Mesothelial cell of epicardium (in vitro differentiated cells): ENCODE measurements at regions not wholly inside any gene's neighbourhood (a gene's known extent, or its start where the extent isn't known, plus 50 kb on each side); places are given as distances from the start of the nearest gene placed in this dataset.

Experiments used
- DNase-seq, 2 experiments: peaks; one replicate each; pipeline ENCODE4 v3.0.0; 2021; ENCODE audit warnings: low spot score in 2 of 2; ENCODE audit not compliant: unreplicated experiment in 2 of 2
- H3K27ac Mint-ChIP-seq: 2 replicates; pipeline ENCODE4 v1.8.0; 2021; ENCODE audit warnings: mixed read lengths
- H3K27me3 Mint-ChIP-seq: 2 replicates; pipeline ENCODE4 v1.8.0; 2021; ENCODE audit warnings: low read depth, mixed read lengths
- H3K36me3 Mint-ChIP-seq: 2 replicates; pipeline ENCODE4 v1.8.0; 2021; ENCODE audit warnings: mixed read lengths
- H3K4me1 Mint-ChIP-seq: 2 replicates; pipeline ENCODE4 v1.8.0; 2021; ENCODE audit warnings: mixed read lengths
- H3K4me3 Mint-ChIP-seq: 2 replicates; pipeline ENCODE4 v1.8.0; 2021; ENCODE audit warnings: mild to moderate bottlenecking, moderate library complexity, mixed read lengths
- H3K9me3 Mint-ChIP-seq: 2 replicates; pipeline ENCODE4 v1.8.0; 2021; ENCODE audit warnings: mixed read lengths
- TF ChIP-seq, protein P1 (sequence below): fragments of 200-600 bp; sonication (generic); IDR thresholded peaks from one replicate; pipeline ENCODE4 v1.5.0; 2021; ENCODE audit warnings: antibody characterized with exemption; ENCODE audit not compliant: unreplicated experiment

DNA sequence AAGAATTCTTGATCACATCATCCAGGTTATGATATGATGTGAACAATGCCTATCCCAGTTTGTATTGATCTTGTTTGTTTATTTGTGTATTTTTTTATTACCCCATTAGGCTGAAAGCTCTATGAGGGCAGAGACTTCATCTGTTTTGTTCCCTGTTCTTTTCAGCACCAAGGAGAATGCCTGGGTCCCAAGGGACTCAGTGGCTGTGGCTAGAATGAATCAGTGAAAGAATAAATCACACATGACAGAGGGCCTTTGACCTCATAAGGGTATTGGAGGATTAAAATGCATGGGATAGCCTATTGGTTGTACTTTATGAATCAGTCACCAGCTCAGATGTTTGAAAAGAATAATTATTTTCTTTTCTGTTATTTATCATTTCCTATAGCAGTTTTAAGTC lies 292.2 kb downstream of the GAS1 start:
- Mint-ChIP-seq H3K9me3 (peaks cover 10% of the 10 kb centered on the region), H3K27ac (no peak overlapping the region), H3K36me3 (no peaks in the 10 kb centered on the region), H3K27me3 (peaks cover 5% of the 10 kb centered on the region), H3K4me3 (no peak overlapping the region), H3K4me1 (peaks cover 8% of the 10 kb centered on the region)
- TF ChIP-seq, protein P1, sequence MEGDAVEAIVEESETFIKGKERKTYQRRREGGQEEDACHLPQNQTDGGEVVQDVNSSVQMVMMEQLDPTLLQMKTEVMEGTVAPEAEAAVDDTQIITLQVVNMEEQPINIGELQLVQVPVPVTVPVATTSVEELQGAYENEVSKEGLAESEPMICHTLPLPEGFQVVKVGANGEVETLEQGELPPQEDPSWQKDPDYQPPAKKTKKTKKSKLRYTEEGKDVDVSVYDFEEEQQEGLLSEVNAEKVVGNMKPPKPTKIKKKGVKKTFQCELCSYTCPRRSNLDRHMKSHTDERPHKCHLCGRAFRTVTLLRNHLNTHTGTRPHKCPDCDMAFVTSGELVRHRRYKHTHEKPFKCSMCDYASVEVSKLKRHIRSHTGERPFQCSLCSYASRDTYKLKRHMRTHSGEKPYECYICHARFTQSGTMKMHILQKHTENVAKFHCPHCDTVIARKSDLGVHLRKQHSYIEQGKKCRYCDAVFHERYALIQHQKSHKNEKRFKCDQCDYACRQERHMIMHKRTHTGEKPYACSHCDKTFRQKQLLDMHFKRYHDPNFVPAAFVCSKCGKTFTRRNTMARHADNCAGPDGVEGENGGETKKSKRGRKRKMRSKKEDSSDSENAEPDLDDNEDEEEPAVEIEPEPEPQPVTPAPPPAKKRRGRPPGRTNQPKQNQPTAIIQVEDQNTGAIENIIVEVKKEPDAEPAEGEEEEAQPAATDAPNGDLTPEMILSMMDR, result no peak
- no peak for DNase-seq

DNA sequence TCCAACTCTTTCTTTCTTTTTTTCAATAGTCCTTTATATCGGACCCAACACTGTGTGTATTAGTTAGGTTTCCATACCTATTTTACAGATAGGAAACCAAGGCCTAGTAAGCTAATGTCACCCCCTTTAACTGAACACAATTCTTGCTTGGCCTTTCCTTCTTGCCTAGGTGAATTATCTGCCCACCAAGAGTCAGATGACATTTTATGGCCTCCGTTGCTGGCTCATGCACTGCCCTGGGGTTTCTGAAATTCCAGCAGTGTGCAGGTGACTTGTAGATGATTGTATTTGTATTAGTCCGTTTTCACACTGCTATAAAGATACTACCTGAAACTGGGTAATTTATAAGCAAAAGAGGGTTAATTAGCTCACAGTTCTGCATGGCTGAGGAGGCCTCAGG lies 293.8 kb downstream of the GAS1 start:
- DNase-seq, result no peak
- Mint-ChIP-seq H3K27me3 (peaks cover 5% of the 10 kb centered on the region), H3K36me3 (no peaks in the 10 kb centered on the region), H3K4me3 (no peak overlapping the region), H3K27ac (no peak overlapping the region), H3K9me3 (peaks cover 10% of the 10 kb centered on the region), H3K4me1 (peaks cover 4% of the 10 kb centered on the region)
- TF ChIP-seq, protein P1, result no peak

DNA sequence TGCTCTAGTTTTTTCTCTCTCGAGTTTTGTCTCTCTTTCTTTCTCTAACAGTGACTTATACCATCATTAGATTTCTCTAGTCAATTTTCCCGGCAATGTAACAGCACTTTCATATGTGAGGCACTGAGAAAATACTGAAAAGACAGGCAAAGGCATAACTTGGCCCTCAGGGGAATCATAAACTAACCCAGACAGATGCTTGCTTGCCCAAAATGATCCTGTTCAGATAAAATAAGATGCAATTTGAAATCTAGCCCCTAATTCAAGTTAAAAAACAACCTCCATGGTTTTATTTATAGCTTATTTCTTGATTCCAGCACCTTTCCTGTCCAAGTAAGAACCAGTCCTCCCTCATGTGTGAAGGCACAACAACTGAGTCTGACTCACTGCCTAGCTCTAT lies 294.6 kb downstream of the GAS1 start:
- H3K27ac Mint-ChIP-seq, result no peak overlapping the region
- H3K4me3 Mint-ChIP-seq, result no peak overlapping the region
- peaks cover 4% of the 10 kb centered on the region for H3K4me1 Mint-ChIP-seq
- peaks cover 10% of the 10 kb centered on the region for H3K9me3 Mint-ChIP-seq
- DNase-seq, result no peak
- TF ChIP-seq, protein P1, result no peak
- H3K36me3 Mint-ChIP-seq, result no peaks in the 10 kb centered on the region
- H3K27me3 Mint-ChIP-seq, result peaks cover 5% of the 10 kb centered on the region

DNA sequence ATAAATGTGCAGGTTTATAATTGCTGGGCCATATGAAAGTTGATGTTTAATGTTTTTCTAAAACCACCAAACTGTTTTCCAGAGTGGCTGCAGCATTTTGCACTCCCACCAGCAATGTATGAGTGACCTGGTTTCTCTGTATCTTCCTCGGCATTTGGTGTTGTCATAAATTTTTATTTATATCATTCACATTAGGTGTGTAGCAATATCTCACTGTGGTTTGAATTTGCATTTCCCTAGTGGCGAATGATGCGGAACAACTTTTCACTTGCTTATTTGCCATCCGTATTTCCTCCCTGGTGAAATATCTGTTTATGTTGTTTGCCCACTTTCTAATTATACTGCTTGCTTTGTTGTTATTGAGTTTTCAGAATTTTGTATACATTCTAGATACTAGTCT lies 295.7 kb upstream of the TUT7 start:
- TF ChIP-seq, protein P1, result no peak
- Mint-ChIP-seq H3K27ac (no peak overlapping the region), H3K27me3 (peaks cover 5% of the 10 kb centered on the region), H3K4me1 (peaks cover 5% of the 10 kb centered on the region), H3K9me3 (peaks cover 2% of the 10 kb centered on the region), H3K36me3 (no peaks in the 10 kb centered on the region), H3K4me3 (no peak overlapping the region)
- DNase-seq, result no peak

DNA sequence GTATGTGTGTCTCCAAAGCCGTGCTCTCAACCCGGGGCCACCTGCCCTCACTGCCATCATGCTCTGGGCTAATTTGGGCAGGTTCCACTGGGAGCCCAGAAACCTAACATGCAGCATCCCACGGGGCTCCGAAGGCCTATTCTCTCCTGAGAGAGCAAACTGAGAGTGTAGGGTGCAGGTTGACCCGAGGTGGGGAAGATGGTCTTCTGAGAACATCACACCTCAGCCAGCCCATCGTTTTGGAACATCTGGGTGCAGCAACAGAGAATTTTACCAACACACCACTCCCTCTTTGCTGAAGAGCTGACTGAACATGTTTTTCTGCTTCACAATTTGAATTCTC lies 294.6 kb upstream of the TUT7 start:
- peaks cover 5% of the 10 kb centered on the region for H3K27me3 Mint-ChIP-seq
- no peak overlapping the region for H3K27ac Mint-ChIP-seq
- DNase-seq, result no peak
- H3K36me3 Mint-ChIP-seq, result no peaks in the 10 kb centered on the region
- no peaks in the 10 kb centered on the region for H3K9me3 Mint-ChIP-seq
- H3K4me1 Mint-ChIP-seq, result peaks cover 16% of the 10 kb centered on the region
- TF ChIP-seq, protein P1, result no peak
- H3K4me3 Mint-ChIP-seq, result no peak overlapping the region

DNA sequence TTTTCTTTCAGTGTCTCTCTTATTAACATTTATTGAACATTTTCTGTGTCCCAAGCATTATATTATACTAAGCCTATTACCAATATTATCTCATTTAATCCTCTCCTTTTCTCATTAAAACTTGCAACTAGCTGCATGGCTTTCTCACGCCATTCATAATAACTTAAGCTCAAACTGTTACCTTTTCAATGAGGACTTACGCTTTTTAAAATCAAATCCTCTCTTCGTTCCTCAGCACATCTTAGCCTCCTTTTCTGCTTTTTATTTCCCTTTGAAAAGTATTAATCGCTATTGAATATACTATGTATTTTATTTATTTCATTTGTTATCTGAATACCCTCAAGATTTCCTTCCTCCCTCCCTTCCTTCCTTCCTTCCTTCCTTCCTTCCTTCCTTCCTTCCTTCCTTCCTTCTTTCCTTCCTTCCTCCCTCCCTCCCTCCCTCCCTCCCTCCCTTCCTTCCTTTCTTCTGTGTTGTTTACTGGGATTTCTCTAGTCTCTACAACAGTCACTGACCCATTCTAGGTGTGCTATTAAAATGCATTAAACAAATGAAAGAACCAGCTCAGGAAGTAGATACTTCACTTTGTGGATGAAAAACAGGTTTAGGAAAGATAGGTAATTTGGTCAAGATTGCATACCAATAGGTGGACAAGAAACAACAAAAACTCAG lies 294.1 kb upstream of the TUT7 start:
- H3K36me3 Mint-ChIP-seq, result no peaks in the 10 kb centered on the region
- H3K27me3 Mint-ChIP-seq, result peaks cover 8% of the 10 kb centered on the region
- no peak for DNase-seq
- H3K4me1 Mint-ChIP-seq, result peaks cover 20% of the 10 kb centered on the region
- TF ChIP-seq, protein P1, result no peak
- H3K9me3 Mint-ChIP-seq, result no peaks in the 10 kb centered on the region
- no peak overlapping the region for H3K27ac Mint-ChIP-seq
- no peak overlapping the region for H3K4me3 Mint-ChIP-seq
